Activated T-cell treated with anti-CD3 and anti-CD28 coated beads for 24 hours (primary cell): ENCODE measurements at regions not wholly inside any gene's neighbourhood (a gene's known extent, or its start where the extent isn't known, plus 50 kb on each side); places are given as distances from the start of the nearest gene placed in this dataset.

ENCODE experiments used
- DNase-seq: peaks from one replicate; pipeline ENCODE4 v3.0.0-alpha.2; 2020; ENCODE audit warnings: low read depth

GRCh38 chr13:31962731-31963370, 68.7 kb upstream of the FRY start:
- no peak for DNase-seq

GRCh38 chr13:31963631-31964030, 67.9 kb upstream of the FRY start:
- no peak for DNase-seq

- DNase-seq, result no peak
These were observed 67.4 kb upstream of the FRY start for GRCh38 chr13:31964168-31964567.

GRCh38 chr13:31965361-31966066, 66.1 kb upstream of the FRY start:
- no peak for DNase-seq

- DNase-seq, result no peak
These were observed 64.4 kb upstream of the FRY start for GRCh38 chr13:31967155-31967554.

- no peak for DNase-seq
These were observed 63.1 kb upstream of the FRY start for GRCh38 chr13:31968473-31968872.

- DNase-seq, result no peak
These were observed 61.2 kb upstream of the FRY start for GRCh38 chr13:31970231-31970930.

- DNase-seq, result no peak
These were observed 59.1 kb upstream of the FRY start for GRCh38 chr13:31972453-31972852.

GRCh38 chr13:31978021-31978420, 53.6 kb upstream of the FRY start:
- DNase-seq, result no peak

- DNase-seq, result no peak
These were observed 50.7 kb upstream of the FRY start for GRCh38 chr13:31980830-31981229.
